K562 (cell line): ENCODE measurements at regions not wholly inside any gene's neighbourhood (a gene's known extent, or its start where the extent isn't known, plus 50 kb on each side); places are given as distances from the start of the nearest gene placed in this dataset.

Experiments
- ATAC-seq: fragments of 200-7000 bp; cut with Tn5 transposase; 3 replicates; pipeline ENCODE4 v1.9.1; 2020; ENCODE audit warnings: moderate library complexity
- BruUV-seq: library from RNA; stranded (reverse); fragments of 400-500 nt; replicated peaks from 2 replicates; lab custom pipeline; 2021; lab: Mats Ljungman, UMichigan
- CTCF ChIA-PET: fragments of 300-600 bp; formaldehyde crosslinking; extraction: SDS; loops from one replicate; lab custom pipeline; 2021; ENCODE audit warnings: low intra/inter-chr PET ratio; lab: Yijun Ruan, JAX
- POLR2A ChIA-PET: fragments of 300-600, 350-650 bp; sonication (Branson Sonifier 250); formaldehyde crosslinking; extraction: SDS; loops from one replicate; lab custom pipeline; 2021; ENCODE audit warnings: antibody characterized with exemption, inconsistent platforms; lab: Yijun Ruan, JAX
- DNase-seq, 4 experiments: peaks; one replicate each; pipeline versions ENCODE4 v3.0.0 to v3.0.0-alpha.2; 2011 to 2018; ENCODE audit warnings: low spot score in 3 of 4, mixed read lengths in 3 of 4; ENCODE audit errors: extremely low read depth in 1 of 4
- FAIRE-seq: peaks from 2 replicates; lab custom pipeline; 2011; peaks lifted over from hg19 to GRCh38; lab: Jason Lieb, UNC
- H2AFZ ChIP-seq: 2 replicates; pipeline ENCODE4 v1.6.0; 2011; ENCODE audit warnings: low read depth, low read length, control low read depth, inconsistent platforms
- H3K27ac ChIP-seq: fragments of 200-600 bp; 3 replicates; pipeline ENCODE4 v1.8.0; 2011; ENCODE audit warnings: low read depth, mild to moderate bottlenecking, control low read depth, inconsistent platforms, low read length, moderate library complexity, mixed read lengths; ENCODE audit errors: extremely low read depth
- H3K27me3 ChIP-seq, 2 experiments: fragments of 300-600 bp in 1 of 2; 2 replicates in 1 of 2; 3 replicates in 1 of 2; pipeline versions ENCODE4 v1.6.0 to v1.8.0; 2011; ENCODE audit warnings: inconsistent platforms in 2 of 2, low read length in 2 of 2, mild to moderate bottlenecking in 1 of 2, mixed read lengths in 1 of 2, moderate library complexity in 1 of 2; ENCODE audit not compliant: control insufficient read depth in 2 of 2, insufficient read depth in 2 of 2
- H3K36me3 ChIP-seq: fragments of 300-600 bp; 3 replicates; pipeline ENCODE4 v1.8.0; 2011; ENCODE audit warnings: mild to moderate bottlenecking, low read length, inconsistent platforms; ENCODE audit not compliant: control insufficient read depth, insufficient read depth
- H3K4me1 ChIP-seq, 2 experiments: fragments of 200-600 bp in 1 of 2; replicated peaks in 1 of 2; 2 replicates in 1 of 2; 3 replicates in 1 of 2; pipeline versions ENCODE4 v1.5.1 to v1.8.0; 2011; ENCODE audit warnings: inconsistent platforms in 2 of 2, low read length in 2 of 2, mild to moderate bottlenecking in 1 of 2, mixed read lengths in 1 of 2, moderate library complexity in 1 of 2; ENCODE audit not compliant: control insufficient read depth in 2 of 2, insufficient read depth in 2 of 2
- H3K4me2 ChIP-seq: 2 replicates; pipeline ENCODE4 v1.6.1; 2011; ENCODE audit warnings: low read length, control low read depth, inconsistent platforms, mixed read lengths; ENCODE audit not compliant: insufficient read depth
- H3K4me3 ChIP-seq: fragments of 200-600 bp; sonication (generic), shearing (Covaris generic); 2 replicates; pipeline ENCODE4 v1.5.1; 2016; ENCODE audit warnings: control low read depth, inconsistent platforms
- H3K79me2 ChIP-seq: fragments of 200-600 bp; 3 replicates; pipeline ENCODE4 v1.8.0; 2011; ENCODE audit warnings: low read length, inconsistent platforms; ENCODE audit not compliant: control insufficient read depth, insufficient read depth
- H3K9ac ChIP-seq, 2 experiments: 2 replicates each; pipeline versions ENCODE4 v1.6.0 to v1.6.1; 2011; ENCODE audit warnings: low read depth in 2 of 2, low read length in 2 of 2, control low read depth in 1 of 2, inconsistent platforms in 1 of 2, mild to moderate bottlenecking in 1 of 2, mixed read lengths in 1 of 2; ENCODE audit not compliant: insufficient read depth in 1 of 2
- H3K9me1 ChIP-seq: one replicate; pipeline ENCODE4 v1.6.0; 2011; ENCODE audit warnings: inconsistent platforms, mild to moderate bottlenecking, low read length, moderate library complexity; ENCODE audit not compliant: control insufficient read depth, insufficient read depth
- H3K9me3 ChIP-seq: replicated peaks from 2 replicates; pipeline ENCODE4 v1.5.1; 2011; ENCODE audit warnings: low read depth, low read length, inconsistent platforms; ENCODE audit not compliant: control insufficient read depth, insufficient read depth
- H4K20me1 ChIP-seq: replicated peaks from 2 replicates; pipeline ENCODE4 v1.6.1; 2011; ENCODE audit warnings: low read length, inconsistent platforms, mixed read lengths; ENCODE audit not compliant: control insufficient read depth, insufficient read depth
- CREM ChIP-seq: IDR thresholded peaks from 2 replicates; pipeline ENCODE4 v1.6.1; 2014; ENCODE audit warnings: antibody characterized with exemption, low read depth
- ELF4 ChIP-seq: fragments of 450-650 bp; formaldehyde crosslinking; IDR thresholded peaks from 2 replicates; pipeline ENCODE4 v1.4.0; 2022; ENCODE audit warnings: missing genetic modification characterization
- ESRRB ChIP-seq: fragments of 250-450 bp; sonication (Bioruptor Pico); IDR thresholded peaks from 2 replicates; pipeline ENCODE4 v1.5.0; 2020; ENCODE audit warnings: mild to moderate bottlenecking, moderate library complexity, borderline replicate concordance
- FOXK2 ChIP-seq, 2 experiments: fragments of 450-650 bp; IDR thresholded peaks in 1 of 2; conservative IDR thresholded peaks in 1 of 2; 2 replicates each; pipeline ENCODE4 v1.6.1; 2016; ENCODE audit warnings: low read depth in 2 of 2, mild to moderate bottlenecking in 1 of 2
- PURB ChIP-seq: sonication (generic); formaldehyde crosslinking; IDR thresholded peaks from 2 replicates; pipeline ENCODE4 v1.9.0; 2021; ENCODE audit warnings: low read depth, mild to moderate bottlenecking, missing genetic modification reagents
- STAG1 ChIP-seq: sonication (generic); formaldehyde crosslinking; IDR thresholded peaks from 2 replicates; pipeline ENCODE4 v1.5.0; 2020; ENCODE audit warnings: missing genetic modification reagents, borderline replicate concordance
- XRCC3 ChIP-seq: fragments of 450-650 bp; IDR thresholded peaks from 2 replicates; pipeline ENCODE4 v1.6.1; 2017; ENCODE audit warnings: mild to moderate bottlenecking, moderate library complexity
- ZFP36 ChIP-seq: fragments of 150-350 bp; IDR thresholded peaks from 2 replicates; pipeline ENCODE4 v1.6.1; 2018; ENCODE audit warnings: low read length, low read depth; ENCODE audit not compliant: partially characterized antibody
- ZNF174 ChIP-seq: fragments of 250-450 bp; sonication (Bioruptor Pico); IDR thresholded peaks from 2 replicates; pipeline ENCODE4 v1.4.0; 2020; ENCODE audit warnings: mild to moderate bottlenecking
- ZNF384 ChIP-seq: IDR thresholded peaks from 2 replicates; pipeline ENCODE4 v1.6.1; 2012; ENCODE audit warnings: low read depth, low read length, improper control_type of control experiment
- ZNF436 ChIP-seq: fragments of 250-450, 450-650 bp; sonication (Bioruptor Pico); formaldehyde crosslinking; IDR thresholded peaks from 2 replicates; pipeline ENCODE4 v1.7.0; 2020; ENCODE audit warnings: mild to moderate bottlenecking
- ZSCAN32 ChIP-seq: fragments of 450-650 bp; formaldehyde crosslinking; IDR thresholded peaks from 2 replicates; pipeline ENCODE4 v1.4.0; 2020; ENCODE audit warnings: mild to moderate bottlenecking, moderate library complexity
- WGBS: fragments of 100-300 bp; shearing (Covaris generic); methylation state at CpG from one replicate; pipeline ENCODE4 v1.1.6; 2016; ENCODE audit warnings: low coverage, mixed read lengths; ENCODE audit not compliant: insufficient coverage; ENCODE audit errors: missing lambda C conversion rate; 5-methylcytosine and 5-hydroxymethylcytosine counted together
- in situ Hi-C: fragments of 300-500 bp; cut with MboI; formaldehyde crosslinking; loops from 4 replicates; pipeline ENCODE4 v1.15.0; 2018; ENCODE audit warnings: inconsistent platforms, mixed read lengths
- intact Hi-C: fragments of 100-400 bp; cut with micrococcal nuclease; formaldehyde crosslinking; loops from 2 replicates; pipeline ENCODE4 v1.14.2; 2022
- TF ChIP-seq, protein P1 (sequence below): sonication (generic); formaldehyde crosslinking; IDR thresholded peaks from 2 replicates; pipeline ENCODE4 v1.9.0; 2022; ENCODE audit warnings: mild to moderate bottlenecking, missing genetic modification reagents
- TF ChIP-seq, protein P2 (sequence below): IDR thresholded peaks from 2 replicates; pipeline ENCODE4 v1.6.1; 2014; ENCODE audit warnings: antibody characterized with exemption
- TF ChIP-seq, protein P3 (sequence below): fragments of 450-650 bp; formaldehyde crosslinking; IDR thresholded peaks from 2 replicates; pipeline ENCODE4 v1.4.0; 2022; ENCODE audit warnings: missing genetic modification characterization

DNA sequence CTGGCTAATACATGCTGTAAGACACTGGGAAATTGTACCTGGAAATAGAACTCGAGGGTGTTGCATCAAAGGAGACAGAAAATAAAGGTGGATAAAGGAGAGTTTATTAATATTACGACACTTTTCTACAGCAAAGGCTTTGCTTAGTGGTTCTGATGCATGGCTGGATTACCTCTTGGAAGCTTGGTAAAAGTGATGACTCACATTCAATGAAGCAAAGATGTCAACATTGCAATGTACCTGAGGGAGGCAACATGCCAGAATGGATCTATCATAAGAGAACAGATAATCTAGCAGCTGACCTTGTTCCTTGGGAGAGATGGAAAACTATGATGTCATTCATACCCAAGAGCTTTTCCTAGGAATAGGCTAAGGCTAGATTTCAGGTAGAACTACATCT is 735.1 kb upstream of the DIAPH2 start:
- Histone ChIP-seq H3K9ac (no peak overlapping the region), H3K36me3 (no peaks in the 10 kb centered on the region), H3K4me2 (no peak overlapping the region), H3K79me2 (no peaks in the 10 kb centered on the region), H3K4me1 (no peaks in the 10 kb centered on the region), H3K9me3 (no peaks in the 10 kb centered on the region), H4K20me1 (no peaks in the 10 kb centered on the region), H3K9me1 (no peaks in the 10 kb centered on the region), H3K27me3 (no peaks in the 10 kb centered on the region), H2AFZ (no peak overlapping the region), H3K27ac (no peak overlapping the region), H3K4me3 (no peak overlapping the region)
- ATAC-seq: no peak
- in situ Hi-C loops: no loop called here
- WGBS: 0% methylated on average over 2 of the region's 2 CpGs
- no peak for FAIRE-seq
- CTCF ChIA-PET: no interaction called here
- intact Hi-C loops: no loop called here
- BruUV-seq: no TSS peak
- no peak for DNase-seq
- POLR2A ChIA-PET: no interaction called here
- no peak for TF ChIP-seq XRCC3
- TF ChIP-seq ZNF174 (CRISPR knock-in tag): no peak

DNA sequence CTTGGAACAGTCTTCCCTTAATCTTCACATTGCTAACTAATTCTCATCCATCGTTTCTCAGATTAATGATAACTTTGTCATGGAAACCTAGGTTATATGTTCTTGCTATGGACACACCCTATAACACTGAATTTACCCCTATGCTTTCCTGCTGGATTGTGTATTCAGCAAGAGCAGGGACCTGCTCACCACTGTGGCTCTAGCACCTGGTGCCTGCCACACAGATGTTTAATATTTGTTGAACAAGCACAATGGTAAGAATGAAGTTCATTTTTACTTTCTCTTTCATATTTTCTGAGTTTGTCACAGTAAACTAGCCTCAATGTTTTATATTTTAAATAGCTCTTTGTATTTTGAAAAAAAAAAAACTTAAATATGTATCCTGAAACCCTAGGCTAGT is 734.0 kb upstream of the DIAPH2 start:
- CTCF ChIA-PET: interaction anchor here (0.6 kb wide), 1 partner anchor 88 kb away, joined by 3 read pairs; no protein-coding TSS in a partner anchor
- 8% methylated on average over 1 of the region's 1 CpG for WGBS
- Histone ChIP-seq H3K27ac (no peak overlapping the region), H3K4me1 (no peaks in the 10 kb centered on the region), H3K36me3 (no peaks in the 10 kb centered on the region), H3K9me3 (no peaks in the 10 kb centered on the region), H3K27me3 (no peaks in the 10 kb centered on the region), H3K4me2 (no peak overlapping the region), H3K9ac (no peak overlapping the region), H3K9me1 (no peaks in the 10 kb centered on the region), H2AFZ (no peak overlapping the region), H3K4me3 (no peak overlapping the region), H3K79me2 (no peaks in the 10 kb centered on the region), H4K20me1 (no peaks in the 10 kb centered on the region)
- BruUV-seq: no TSS peak
- in situ Hi-C loops: no loop called here
- DNase-seq (no peak), FAIRE-seq (no peak), ATAC-seq (no peak)
- intact Hi-C loops: no loop called here
- POLR2A ChIA-PET: interaction anchor here (0.6 kb wide), 1 partner anchor 226 kb away, joined by 3 read pairs; no protein-coding TSS in a partner anchor
- TF ChIP-seq STAG1 (CRISPR knock-in tag): no peak
- no peak for TF ChIP-seq PURB (CRISPR knock-in tag)
- TF ChIP-seq, protein P1, sequence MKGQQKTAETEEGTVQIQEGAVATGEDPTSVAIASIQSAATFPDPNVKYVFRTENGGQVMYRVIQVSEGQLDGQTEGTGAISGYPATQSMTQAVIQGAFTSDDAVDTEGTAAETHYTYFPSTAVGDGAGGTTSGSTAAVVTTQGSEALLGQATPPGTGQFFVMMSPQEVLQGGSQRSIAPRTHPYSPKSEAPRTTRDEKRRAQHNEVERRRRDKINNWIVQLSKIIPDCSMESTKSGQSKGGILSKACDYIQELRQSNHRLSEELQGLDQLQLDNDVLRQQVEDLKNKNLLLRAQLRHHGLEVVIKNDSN (CRISPR knock-in tag): no peak
- TF ChIP-seq ZSCAN32 (CRISPR knock-in tag): no peak
- TF ChIP-seq, protein P2, sequence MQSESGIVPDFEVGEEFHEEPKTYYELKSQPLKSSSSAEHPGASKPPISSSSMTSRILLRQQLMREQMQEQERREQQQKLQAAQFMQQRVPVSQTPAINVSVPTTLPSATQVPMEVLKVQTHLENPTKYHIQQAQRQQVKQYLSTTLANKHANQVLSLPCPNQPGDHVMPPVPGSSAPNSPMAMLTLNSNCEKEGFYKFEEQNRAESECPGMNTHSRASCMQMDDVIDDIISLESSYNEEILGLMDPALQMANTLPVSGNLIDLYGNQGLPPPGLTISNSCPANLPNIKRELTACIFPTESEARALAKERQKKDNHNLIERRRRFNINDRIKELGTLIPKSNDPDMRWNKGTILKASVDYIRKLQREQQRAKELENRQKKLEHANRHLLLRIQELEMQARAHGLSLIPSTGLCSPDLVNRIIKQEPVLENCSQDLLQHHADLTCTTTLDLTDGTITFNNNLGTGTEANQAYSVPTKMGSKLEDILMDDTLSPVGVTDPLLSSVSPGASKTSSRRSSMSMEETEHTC: no peak
- no peak for TF ChIP-seq FOXK2 (conservative IDR thresholded peaks at IDR 0.05 in 1 of 2, IDR thresholded peaks at IDR 0.05 in 1 of 2; ENCODE audit: low read depth in 2 of 2)
- TF ChIP-seq ELF4 (CRISPR knock-in tag): no peak
- TF ChIP-seq ZNF436 (CRISPR knock-in tag): no peak
- no peak for TF ChIP-seq CREM
- no peak for TF ChIP-seq ESRRB (CRISPR knock-in tag)
- no peak for TF ChIP-seq ZNF384
- no peak for TF ChIP-seq ZFP36
- TF ChIP-seq, protein P3, sequence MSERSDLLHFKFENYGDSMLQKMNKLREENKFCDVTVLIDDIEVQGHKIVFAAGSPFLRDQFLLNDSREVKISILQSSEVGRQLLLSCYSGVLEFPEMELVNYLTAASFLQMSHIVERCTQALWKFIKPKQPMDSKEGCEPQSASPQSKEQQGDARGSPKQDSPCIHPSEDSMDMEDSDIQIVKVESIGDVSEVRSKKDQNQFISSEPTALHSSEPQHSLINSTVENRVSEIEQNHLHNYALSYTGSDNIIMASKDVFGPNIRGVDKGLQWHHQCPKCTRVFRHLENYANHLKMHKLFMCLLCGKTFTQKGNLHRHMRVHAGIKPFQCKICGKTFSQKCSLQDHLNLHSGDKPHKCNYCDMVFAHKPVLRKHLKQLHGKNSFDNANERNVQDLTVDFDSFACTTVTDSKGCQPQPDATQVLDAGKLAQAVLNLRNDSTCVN (CRISPR knock-in tag): no peak
